ENCODE measurements at regions not wholly inside any gene's neighbourhood (a gene's known extent, or its start where the extent isn't known, plus 50 kb on each side); places are given as distances from the start of the nearest gene placed in this dataset.
"Not testable (repeated sequence)": the region's sequence is repeated elsewhere in the genome, so short reads cannot be mapped to it uniquely, and the experiment has no call there.

GRCh38 chr4:33831442-33832066 lies 2412.8 kb downstream of the ARAP2 start:
- TF ChIP-seq CTCF (IDR thresholded peaks at IDR 0.05; ENCODE audit: low read depth, low read length), result no peak
- in situ Hi-C loops (cut with HindIII; ENCODE audit: low sequenced_read_pairs), result no loop called here
- no peak for DNase-seq (ENCODE audit: low read depth, low spot score)
- no peak overlapping the region for H3K4me3 ChIP-seq (ENCODE audit: low read depth, low read length)

GRCh38 chr4:33835764-33836163 lies 2408.6 kb downstream of the ARAP2 start:
- peak; percentile 75 for DNase-seq (ENCODE audit: low read depth, low spot score)
- in situ Hi-C loops (cut with HindIII; ENCODE audit: low sequenced_read_pairs); H3K4me3 ChIP-seq (ENCODE audit: low read depth, low read length): not testable (repeated sequence)

GRCh38 chr4:33837043-33837838 lies 2407.1 kb downstream of the ARAP2 start:
- peak; percentile 83 for DNase-seq (ENCODE audit: low read depth, low spot score)

GRCh38 chr4:33841120-33841519 lies 2403.2 kb downstream of the ARAP2 start:
- no peak overlapping the region for H3K4me3 ChIP-seq (ENCODE audit: low read depth, low read length)
- TF ChIP-seq CTCF (IDR thresholded peaks at IDR 0.05; ENCODE audit: low read depth, low read length), result no peak
- in situ Hi-C loops (cut with HindIII; ENCODE audit: low sequenced_read_pairs), result no loop called here
- DNase-seq (ENCODE audit: low read depth, low spot score), result no peak

More at GRCh38 chr4:33837043-33837838, 2407.1 kb downstream of the ARAP2 start:
- in situ Hi-C loops (cut with HindIII; ENCODE audit: low sequenced_read_pairs), result no loop called here
- H3K4me3 ChIP-seq (ENCODE audit: low read depth, low read length), result no peak overlapping the region
- no peak for TF ChIP-seq CTCF (IDR thresholded peaks at IDR 0.05; ENCODE audit: low read depth, low read length)

- in situ Hi-C loops (cut with HindIII; ENCODE audit: low sequenced_read_pairs), result no loop called here
- peak; percentile 45 for DNase-seq (ENCODE audit: low read depth, low spot score)
Measured at GRCh38 chr4:33850371-33850902, 2393.9 kb downstream of the ARAP2 start.

GRCh38 chr4:33853670-33854069 lies 2390.6 kb downstream of the ARAP2 start:
- in situ Hi-C loops (cut with HindIII; ENCODE audit: low sequenced_read_pairs); DNase-seq (ENCODE audit: low read depth, low spot score): not testable (repeated sequence)

More at GRCh38 chr4:33850371-33850902, 2393.9 kb downstream of the ARAP2 start:
- no peak for TF ChIP-seq CTCF (IDR thresholded peaks at IDR 0.05; ENCODE audit: low read depth, low read length)
- no peak overlapping the region for H3K4me3 ChIP-seq (ENCODE audit: low read depth, low read length)

GRCh38 chr4:33864290-33864859 lies 2379.9 kb downstream of the ARAP2 start:
- no peak overlapping the region for H3K4me3 ChIP-seq (ENCODE audit: low read depth, low read length)
- TF ChIP-seq CTCF (IDR thresholded peaks at IDR 0.05; ENCODE audit: low read depth, low read length), result no peak
- DNase-seq (ENCODE audit: low read depth, low spot score), result no peak
- in situ Hi-C loops (cut with HindIII; ENCODE audit: low sequenced_read_pairs), result no loop called here

More at GRCh38 chr4:33853670-33854069, 2390.6 kb downstream of the ARAP2 start:
- not testable (repeated sequence) for H3K4me3 ChIP-seq (ENCODE audit: low read depth, low read length)

Data from astrocyte of the spinal cord (primary cell).